Tibial nerve (tissue), 4 donors: ENCODE measurements at regions not wholly inside any gene's neighbourhood (a gene's known extent, or its start where the extent isn't known, plus 50 kb on each side); places are given as distances from the start of the nearest gene placed in this dataset.

Experiments
- DNase-seq, 2 donors: peaks; one replicate each; pipeline ENCODE4 v3.0.0-alpha.2; 2019; ENCODE audit warnings: low spot score in 2 of 2
- H3K27ac ChIP-seq, 4 donors: fragments of 200-600 bp; sonication (generic) in 3 of 4; one replicate each; pipeline ENCODE4 v1.5.1; 2017 to 2019; ENCODE audit warnings: mild to moderate bottlenecking in 1 of 4
- H3K27me3 ChIP-seq, 2 donors: fragments of 200-600 bp; sonication (generic) in 1 of 2; one replicate each; pipeline versions ENCODE4 v1.5.1 to v1.6.0; 2017 to 2019
- H3K36me3 ChIP-seq, 3 donors: fragments of 200-600 bp; sonication (generic); one replicate each; pipeline ENCODE4 v1.5.1; 2018 to 2019
- H3K4me1 ChIP-seq, 4 donors: fragments of 200-600 bp; sonication (generic) in 3 of 4; one replicate each; pipeline ENCODE4 v1.5.1; 2017 to 2019
- H3K4me3 ChIP-seq, 4 donors: fragments of 200-600 bp; sonication (generic) in 3 of 4; one replicate each; pipeline ENCODE4 v1.5.1; 2017 to 2019; ENCODE audit warnings: mild to moderate bottlenecking in 1 of 4, moderate library complexity in 1 of 4
- H3K9me3 ChIP-seq, 4 donors: fragments of 200-600 bp; sonication (generic) in 3 of 4; one replicate each; pipeline ENCODE4 v1.5.1; 2017 to 2019
- EP300 ChIP-seq, 2 donors: sonication (generic); formaldehyde crosslinking; IDR thresholded peaks; one replicate each; pipeline ENCODE4 v1.6.1; 2017; ENCODE audit warnings: antibody characterized with exemption in 2 of 2, mild to moderate bottlenecking in 1 of 2
- POLR2A ChIP-seq, 2 donors: fragments of 450-650 bp; IDR thresholded peaks; one replicate each; pipeline ENCODE4 v1.6.1; 2017; ENCODE audit warnings: antibody characterized with exemption in 2 of 2, mild to moderate bottlenecking in 2 of 2, moderate library complexity in 2 of 2
- WGBS, 2 donors: methylation state at CpG; one replicate each; pipeline ENCODE4 v1.1.5; 2018; 5-methylcytosine and 5-hydroxymethylcytosine counted together
- TF ChIP-seq, protein P1 (sequence below), 5 experiments: fragments of 200-600 bp in 3 of 5; fragments of 450-650 bp in 2 of 5; sonication (generic) in 3 of 5; IDR thresholded peaks; one replicate each; pipeline ENCODE4 v1.5.1; 2016 to 2019; ENCODE audit warnings: antibody characterized with exemption in 5 of 5, mild to moderate bottlenecking in 3 of 5, moderate library complexity in 2 of 5

DNA sequence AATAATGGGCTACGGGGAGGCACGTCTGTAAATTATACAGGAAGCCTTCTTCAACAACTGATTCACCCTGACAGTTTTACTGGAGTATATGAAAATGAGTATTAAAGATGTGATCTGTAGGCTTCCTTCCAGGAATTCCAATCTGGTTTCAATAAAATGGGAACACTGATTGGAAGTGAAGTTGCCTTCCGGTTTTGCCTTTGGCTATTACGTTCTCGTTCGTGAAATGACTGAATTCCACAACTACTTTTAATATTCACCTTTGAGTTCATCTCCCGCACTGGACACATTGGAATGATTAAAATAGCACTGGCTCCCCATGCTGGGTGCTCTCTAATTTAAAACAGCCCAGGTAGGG lies 350.1 kb upstream of the MKI67 start:
- TF ChIP-seq POLR2A (IDR thresholded peaks at IDR 0.05) (no peak), EP300 (IDR thresholded peaks at IDR 0.05) (no peak)
- TF ChIP-seq, protein P1, sequence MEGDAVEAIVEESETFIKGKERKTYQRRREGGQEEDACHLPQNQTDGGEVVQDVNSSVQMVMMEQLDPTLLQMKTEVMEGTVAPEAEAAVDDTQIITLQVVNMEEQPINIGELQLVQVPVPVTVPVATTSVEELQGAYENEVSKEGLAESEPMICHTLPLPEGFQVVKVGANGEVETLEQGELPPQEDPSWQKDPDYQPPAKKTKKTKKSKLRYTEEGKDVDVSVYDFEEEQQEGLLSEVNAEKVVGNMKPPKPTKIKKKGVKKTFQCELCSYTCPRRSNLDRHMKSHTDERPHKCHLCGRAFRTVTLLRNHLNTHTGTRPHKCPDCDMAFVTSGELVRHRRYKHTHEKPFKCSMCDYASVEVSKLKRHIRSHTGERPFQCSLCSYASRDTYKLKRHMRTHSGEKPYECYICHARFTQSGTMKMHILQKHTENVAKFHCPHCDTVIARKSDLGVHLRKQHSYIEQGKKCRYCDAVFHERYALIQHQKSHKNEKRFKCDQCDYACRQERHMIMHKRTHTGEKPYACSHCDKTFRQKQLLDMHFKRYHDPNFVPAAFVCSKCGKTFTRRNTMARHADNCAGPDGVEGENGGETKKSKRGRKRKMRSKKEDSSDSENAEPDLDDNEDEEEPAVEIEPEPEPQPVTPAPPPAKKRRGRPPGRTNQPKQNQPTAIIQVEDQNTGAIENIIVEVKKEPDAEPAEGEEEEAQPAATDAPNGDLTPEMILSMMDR (IDR thresholded peaks at IDR 0.05): no peak
- Histone ChIP-seq H3K36me3 (no peaks in the 10 kb centered on the region), H3K27ac (no peak overlapping the region), H3K27me3 (peaks cover 0 to 3% of the 10 kb centered on the region in 2 donors), H3K9me3 (no peaks in the 10 kb centered on the region), H3K4me1 (no peaks in the 10 kb centered on the region), H3K4me3 (no peak overlapping the region)
- WGBS, 2 donors: 65 to 73% methylated on average over 7 of the region's 7 CpGs
- DNase-seq: no peak

- no peaks in the 10 kb centered on the region for H3K9me3 ChIP-seq
- TF ChIP-seq EP300 (IDR thresholded peaks at IDR 0.05) (no peak), POLR2A (IDR thresholded peaks at IDR 0.05) (no peak)
- TF ChIP-seq, protein P1 (IDR thresholded peaks at IDR 0.05): no peak
- H3K36me3 ChIP-seq: no peaks in the 10 kb centered on the region
- 41 to 52% methylated on average over 4 of the region's 4 CpGs for WGBS, 2 donors
- no peak overlapping the region for H3K27ac ChIP-seq
- DNase-seq: no peak
- H3K4me3 ChIP-seq: no peak overlapping the region
- no peaks in the 10 kb centered on the region for H3K4me1 ChIP-seq
- H3K27me3 ChIP-seq: peaks cover 0 to 3% of the 10 kb centered on the region in 2 donors
Observed at GRCh38 chr10:128476845-128477244, 350.6 kb upstream of the MKI67 start.

DNA sequence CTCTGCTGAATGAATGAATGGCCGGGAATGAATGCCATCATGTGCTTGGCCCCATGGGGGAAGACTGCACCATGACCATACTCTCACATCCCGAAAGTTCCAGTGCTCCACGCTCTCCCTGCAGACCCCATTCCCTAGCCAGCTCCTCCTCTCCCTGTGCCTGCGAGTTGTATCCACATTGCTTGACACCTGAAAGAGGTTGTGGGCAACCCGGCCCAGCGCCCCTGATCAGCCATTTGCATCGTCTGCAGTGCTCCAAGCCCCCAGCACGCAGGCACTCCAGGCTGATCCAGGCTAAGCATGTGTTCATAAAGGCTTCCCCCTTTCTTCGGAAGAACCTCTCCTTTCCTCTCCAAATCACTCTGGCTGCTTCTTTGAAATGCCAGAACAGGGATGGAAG lies 354.4 kb upstream of the MKI67 start:
- H3K27ac ChIP-seq: no peak overlapping the region
- H3K36me3 ChIP-seq: no peaks in the 10 kb centered on the region
- peaks cover 0 to 5% (median 0%) of the 10 kb centered on the region in 4 donors for H3K9me3 ChIP-seq
- no peak for DNase-seq
- no peak overlapping the region for H3K4me3 ChIP-seq
- H3K4me1 ChIP-seq: no peaks in the 10 kb centered on the region
- TF ChIP-seq, protein P1 (IDR thresholded peaks at IDR 0.05): no peak
- TF ChIP-seq POLR2A (IDR thresholded peaks at IDR 0.05) (no peak), EP300 (IDR thresholded peaks at IDR 0.05) (no peak)
- WGBS, 2 donors: 64% methylated on average over 9 of the region's 9 CpGs
- H3K27me3 ChIP-seq: peaks cover 0 to 3% of the 10 kb centered on the region in 2 donors

DNA sequence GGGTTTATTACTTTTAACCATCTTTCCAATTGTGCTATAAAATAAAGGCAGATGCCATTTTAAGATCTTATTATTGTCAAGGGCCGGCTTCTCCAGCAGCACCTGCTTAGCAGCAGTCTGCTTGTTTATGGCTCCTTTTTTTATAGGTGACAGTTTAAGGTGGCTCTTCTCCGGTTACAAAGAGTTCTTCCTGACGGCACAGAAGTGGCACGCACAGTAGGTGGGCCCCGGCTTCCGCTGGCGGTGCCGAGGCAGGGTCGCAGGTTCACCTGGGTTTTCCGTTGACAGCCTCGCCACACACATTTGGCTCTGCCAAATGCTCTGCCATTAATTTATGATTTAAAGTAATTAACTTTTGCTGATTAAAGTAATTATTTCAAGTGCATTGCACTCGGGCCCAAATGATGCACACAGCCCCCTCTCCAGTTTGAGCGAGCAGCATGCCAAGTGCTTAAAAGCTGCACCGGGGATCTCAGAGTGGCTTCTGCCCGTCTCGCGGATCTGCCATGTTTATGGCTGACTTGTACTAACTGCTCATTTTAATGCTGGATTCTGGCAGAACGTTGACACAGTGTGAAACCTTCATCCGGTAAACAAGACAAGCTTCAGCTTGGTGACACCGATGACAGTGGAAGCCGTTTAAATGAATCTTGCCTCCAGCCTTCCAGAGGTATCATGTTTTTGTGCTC lies 355.1 kb upstream of the MKI67 start:
- H3K27ac ChIP-seq: no peak overlapping the region
- peaks cover 0 to 5% (median 0%) of the 10 kb centered on the region in 4 donors for H3K9me3 ChIP-seq
- 58 to 59% methylated on average over 21 of the region's 21 CpGs for WGBS, 2 donors
- peaks cover 0 to 3% of the 10 kb centered on the region in 2 donors for H3K27me3 ChIP-seq
- no peaks in the 10 kb centered on the region for H3K4me1 ChIP-seq
- no peak for DNase-seq
- TF ChIP-seq POLR2A (IDR thresholded peaks at IDR 0.05): no peak
- no peak for TF ChIP-seq EP300 (IDR thresholded peaks at IDR 0.05)
- TF ChIP-seq, protein P1 (IDR thresholded peaks at IDR 0.05): no peak
- no peaks in the 10 kb centered on the region for H3K36me3 ChIP-seq
- no peak overlapping the region for H3K4me3 ChIP-seq

DNA sequence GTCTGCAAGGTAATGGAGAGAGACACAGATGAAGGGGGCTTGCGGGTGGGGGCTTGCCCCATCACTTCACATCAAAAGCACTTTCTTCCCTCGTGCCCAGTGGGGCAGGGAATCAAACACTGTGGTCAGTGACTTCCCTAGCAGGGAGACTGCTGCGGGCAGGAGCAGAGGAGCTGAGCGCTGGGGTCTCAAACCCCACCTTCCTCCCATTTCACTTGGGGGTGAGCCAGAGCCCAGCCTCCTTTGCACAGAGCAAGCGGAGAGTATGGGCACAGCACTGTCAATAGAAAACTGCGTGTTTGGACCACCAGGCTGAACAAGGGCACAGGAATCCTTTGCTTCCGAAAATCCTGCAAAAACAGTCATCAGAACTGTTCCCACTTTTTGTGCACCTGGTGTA lies 355.8 kb upstream of the MKI67 start:
- peaks cover 0 to 3% of the 10 kb centered on the region in 2 donors for H3K27me3 ChIP-seq
- H3K27ac ChIP-seq: no peak overlapping the region
- H3K4me1 ChIP-seq: no peaks in the 10 kb centered on the region
- DNase-seq: no peak
- WGBS, 2 donors: 81 to 82% methylated on average over 7 of the region's 7 CpGs
- no peaks in the 10 kb centered on the region for H3K36me3 ChIP-seq
- no peak overlapping the region for H3K4me3 ChIP-seq
- TF ChIP-seq, protein P1 (IDR thresholded peaks at IDR 0.05): no peak
- TF ChIP-seq EP300 (IDR thresholded peaks at IDR 0.05): no peak
- no peak for TF ChIP-seq POLR2A (IDR thresholded peaks at IDR 0.05)
- peaks cover 0 to 5% (median 0%) of the 10 kb centered on the region in 4 donors for H3K9me3 ChIP-seq
